ENCODE measurements at regions not wholly inside any gene's neighbourhood (a gene's known extent, or its start where the extent isn't known, plus 50 kb on each side); places are given as distances from the start of the nearest gene placed in this dataset.

DNA sequence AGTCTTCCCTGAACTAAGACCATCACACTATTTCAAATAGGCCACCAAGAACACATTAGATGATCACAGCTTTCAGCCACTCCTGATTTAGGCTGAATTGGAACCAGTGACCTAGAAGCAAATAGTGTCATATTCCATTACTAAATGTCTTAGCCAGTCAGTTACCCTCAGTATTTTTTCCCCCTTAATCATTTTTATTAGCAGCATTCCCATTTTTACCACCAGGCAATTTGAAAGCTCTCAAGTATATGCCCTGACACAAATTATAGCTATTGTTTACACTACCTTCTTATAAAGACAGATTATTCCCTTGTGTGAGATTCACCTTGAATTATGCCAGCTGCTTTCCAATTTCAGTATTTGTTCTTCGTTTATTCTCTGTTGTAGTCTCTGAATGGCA, 1146.9 kb downstream of the PDHA2 start:
- Histone ChIP-seq H3K4me2 (ENCODE audit: insufficient read depth, low read length) (no peak overlapping the region), H3K36me3 (ENCODE audit: control insufficient read depth in 2 of 2, extremely low read depth in 1 of 2, insufficient read depth in 2 of 2, low read length in 2 of 2) (no peaks in the 10 kb centered on the region), H3K79me2 (ENCODE audit: control insufficient read depth, insufficient read depth, low read length) (no peaks in the 10 kb centered on the region), H3K9me3 (replicated peaks; ENCODE audit: control insufficient read depth, insufficient read depth, low read length) (no peaks in the 10 kb centered on the region), H3K27ac (ENCODE audit: insufficient read depth, low read depth, low read length) (no peak overlapping the region), H3K9me1 (replicated peaks; ENCODE audit: control insufficient read depth, extremely low read depth, insufficient read depth, low read length) (no peaks in the 10 kb centered on the region), H3K4me1 (ENCODE audit: control insufficient read depth, extremely low read depth, insufficient read depth, low read length) (no peaks in the 10 kb centered on the region), H3K9ac (replicated peaks; ENCODE audit: extremely low read depth, insufficient read depth, low read length) (no peak overlapping the region), H2AFZ (ENCODE audit: low read depth, low read length) (no peak overlapping the region), H3K4me3 (replicated peaks in 1 of 3; ENCODE audit: insufficient read depth in 1 of 3, low read depth in 1 of 3, low read length in 3 of 3) (no peak overlapping the region), H4K20me1 (replicated peaks; ENCODE audit: control insufficient read depth, extremely low read depth, insufficient read depth, low read length) (no peaks in the 10 kb centered on the region), H3K27me3 (ENCODE audit: control insufficient read depth in 2 of 2, insufficient read depth in 2 of 2, low read length in 2 of 2) (no peaks in the 10 kb centered on the region)
- DNase-seq (ENCODE audit: low read depth, low spot score) (no peak), FAIRE-seq (no peak)
- CTCF ChIA-PET, result no interaction called here
- intact Hi-C loops (cut with micrococcal nuclease) (no loop called here), dilution Hi-C loops (cut with MboI; ENCODE audit: extremely low pct_ligation_motif_present, low sequenced_read_pairs) (no loop called here)
- BruUV-seq (replicated peaks), result no TSS peak
- TF ChIP-seq POLR2AphosphoS5 (IDR thresholded peaks at IDR 0.05; ENCODE audit: insufficient read depth, low read depth, low read length), result no peak
- TF ChIP-seq, protein P1, sequence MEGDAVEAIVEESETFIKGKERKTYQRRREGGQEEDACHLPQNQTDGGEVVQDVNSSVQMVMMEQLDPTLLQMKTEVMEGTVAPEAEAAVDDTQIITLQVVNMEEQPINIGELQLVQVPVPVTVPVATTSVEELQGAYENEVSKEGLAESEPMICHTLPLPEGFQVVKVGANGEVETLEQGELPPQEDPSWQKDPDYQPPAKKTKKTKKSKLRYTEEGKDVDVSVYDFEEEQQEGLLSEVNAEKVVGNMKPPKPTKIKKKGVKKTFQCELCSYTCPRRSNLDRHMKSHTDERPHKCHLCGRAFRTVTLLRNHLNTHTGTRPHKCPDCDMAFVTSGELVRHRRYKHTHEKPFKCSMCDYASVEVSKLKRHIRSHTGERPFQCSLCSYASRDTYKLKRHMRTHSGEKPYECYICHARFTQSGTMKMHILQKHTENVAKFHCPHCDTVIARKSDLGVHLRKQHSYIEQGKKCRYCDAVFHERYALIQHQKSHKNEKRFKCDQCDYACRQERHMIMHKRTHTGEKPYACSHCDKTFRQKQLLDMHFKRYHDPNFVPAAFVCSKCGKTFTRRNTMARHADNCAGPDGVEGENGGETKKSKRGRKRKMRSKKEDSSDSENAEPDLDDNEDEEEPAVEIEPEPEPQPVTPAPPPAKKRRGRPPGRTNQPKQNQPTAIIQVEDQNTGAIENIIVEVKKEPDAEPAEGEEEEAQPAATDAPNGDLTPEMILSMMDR (IDR thresholded peaks at IDR 0.05; ENCODE audit: extremely low read depth in 1 of 2, insufficient read depth in 1 of 2, low read depth in 1 of 2, low read length in 2 of 2), result no peak
- TF ChIP-seq FOS (IDR thresholded peaks at IDR 0.05; ENCODE audit: borderline replicate concordance, insufficient read depth, low read length), result no peak
- no peak for TF ChIP-seq JUN (IDR thresholded peaks at IDR 0.05; ENCODE audit: borderline replicate concordance, insufficient read depth, insufficient read length, low read depth)
- TF ChIP-seq EZH2 (IDR thresholded peaks at IDR 0.05; ENCODE audit: borderline replicate concordance, low read depth, low read length, severe bottlenecking), result no peak
- no peak for TF ChIP-seq MYC (IDR thresholded peaks at IDR 0.05; ENCODE audit: low read depth, low read length)
- no peak for TF ChIP-seq POLR2A (IDR thresholded peaks at IDR 0.05; ENCODE audit: low read depth, low read length)
- TF ChIP-seq, protein P2, sequence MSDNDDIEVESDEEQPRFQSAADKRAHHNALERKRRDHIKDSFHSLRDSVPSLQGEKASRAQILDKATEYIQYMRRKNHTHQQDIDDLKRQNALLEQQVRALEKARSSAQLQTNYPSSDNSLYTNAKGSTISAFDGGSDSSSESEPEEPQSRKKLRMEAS (IDR thresholded peaks at IDR 0.05; ENCODE audit: insufficient read depth, insufficient read length), result no peak
- no peak for TF ChIP-seq GATA2 (IDR thresholded peaks at IDR 0.05; ENCODE audit: insufficient read depth, insufficient read length, low read depth, low read length)
- POLR2A ChIA-PET, result no interaction called here
